ENCODE measurements at regions not wholly inside any gene's neighbourhood (a gene's known extent, or its start where the extent isn't known, plus 50 kb on each side); places are given as distances from the start of the nearest gene placed in this dataset.

DNA sequence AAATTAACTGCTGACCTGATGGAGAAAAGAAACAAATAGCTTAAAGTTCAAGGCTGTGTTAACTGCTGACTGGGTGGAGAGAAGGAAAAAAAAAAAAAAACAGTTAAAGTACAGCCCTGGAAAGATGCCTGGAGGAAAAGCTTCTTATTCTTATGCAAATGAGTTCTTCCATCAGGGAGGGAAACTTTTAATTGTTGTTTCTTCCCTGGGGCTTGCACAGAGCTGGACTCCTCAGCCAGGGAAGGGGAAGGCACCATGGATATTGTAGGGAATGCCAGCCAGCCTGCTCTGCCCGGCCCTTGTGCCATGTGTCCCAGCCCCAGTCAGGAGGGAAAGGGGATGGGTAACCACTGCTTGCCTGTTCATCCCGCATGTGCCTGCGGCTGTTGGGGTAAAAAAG, 833.1 kb upstream of the CRIM1 start:
- no peak for FAIRE-seq
- Histone ChIP-seq H3K9me3 (replicated peaks; ENCODE audit: control insufficient read depth, insufficient read depth, low read length) (no peaks in the 10 kb centered on the region), H3K4me3 (no peak overlapping the region), H3K9ac (ENCODE audit: control insufficient read depth, insufficient read depth, low read length) (no peak overlapping the region), H3K27ac (ENCODE audit: control insufficient read depth, insufficient read depth) (no peak overlapping the region), H3K36me3 (ENCODE audit: control insufficient read depth in 2 of 2, insufficient read depth in 2 of 2, low read length in 1 of 2) (no peaks in the 10 kb centered on the region), H3K4me2 (ENCODE audit: control insufficient read depth, insufficient read depth) (no peak overlapping the region), H3K4me1 (ENCODE audit: control insufficient read depth, insufficient read depth, low read length) (no peaks in the 10 kb centered on the region), H2AFZ (ENCODE audit: control insufficient read depth, low read depth, low read length) (no peak overlapping the region), H3K27me3 (replicated peaks in 1 of 2; ENCODE audit: control insufficient read depth in 2 of 2, insufficient read depth in 2 of 2, low read length in 1 of 2) (no peaks in the 10 kb centered on the region), H3K79me2 (ENCODE audit: control insufficient read depth, insufficient read depth, low read length) (no peaks in the 10 kb centered on the region), H4K20me1 (ENCODE audit: control insufficient read depth, insufficient read depth) (no peaks in the 10 kb centered on the region)
- in situ Hi-C loops (cut with MboI) (no loop called here), intact Hi-C loops (cut with micrococcal nuclease; ENCODE audit: unreplicated experiment) (no loop called here)
- no peak for TF ChIP-seq SIN3A (IDR thresholded peaks at IDR 0.05; ENCODE audit: low read depth, low read length)
- no peak for TF ChIP-seq SUZ12 (IDR thresholded peaks at IDR 0.05; ENCODE audit: unreplicated experiment)
- no peak for TF ChIP-seq HDAC2 (IDR thresholded peaks at IDR 0.05)
- no peak for TF ChIP-seq FOXK2 (IDR thresholded peaks at IDR 0.05)
- no peak for TF ChIP-seq NBN (IDR thresholded peaks at IDR 0.05)
- no peak for TF ChIP-seq MTA3 (IDR thresholded peaks at IDR 0.05; ENCODE audit: borderline replicate concordance, low read length)
- 0% methylated on average over 3 of the region's 3 CpGs for WGBS (ENCODE audit: insufficient coverage, insufficient replicate concordance, low lambda C conversion rate, missing lambda C conversion rate)
- DNase-seq (ENCODE audit: low read depth, low spot score), result no peak
- no peak for ATAC-seq
- POLR2A ChIA-PET, result no interaction called here
- BruUV-seq (replicated peaks), result no TSS peak
- CTCF ChIA-PET, result no interaction called here
- SMC1A ChIA-PET (ENCODE audit: uncharacterized antibody, unreplicated experiment), result no interaction called here
- RAD21 ChIA-PET (ENCODE audit: unreplicated experiment), result interaction anchor here (0.7 kb wide), 1 partner anchor 299 kb away, joined by 3 read pairs; no protein-coding TSS in a partner anchor

GRCh38 chr2:35510636-35511035, 844.9 kb upstream of the CRIM1 start:
- no peaks in the 10 kb centered on the region for H3K27me3 ChIP-seq (replicated peaks in 1 of 2; ENCODE audit: control insufficient read depth in 2 of 2, insufficient read depth in 2 of 2, low read length in 1 of 2)
- ChIA-PET CTCF (no interaction called here), RAD21 (ENCODE audit: unreplicated experiment) (no interaction called here), POLR2A (no interaction called here), SMC1A (ENCODE audit: uncharacterized antibody, unreplicated experiment) (no interaction called here)
- no peak for TF ChIP-seq ATF7 (IDR thresholded peaks at IDR 0.05; ENCODE audit: low read depth)
- TF ChIP-seq MTA2 (IDR thresholded peaks at IDR 0.05; ENCODE audit: low read depth), result no peak
- TF ChIP-seq ZZZ3 (IDR thresholded peaks at IDR 0.05; ENCODE audit: control insufficient read depth, insufficient read length, low read depth), result no peak
- TF ChIP-seq HCFC1 (IDR thresholded peaks at IDR 0.05; ENCODE audit: low read length), result no peak
- no peak for TF ChIP-seq ZNF687 (IDR thresholded peaks at IDR 0.05)
- TF ChIP-seq PAX8 (IDR thresholded peaks at IDR 0.05), result no peak
- H3K4me2 ChIP-seq (ENCODE audit: control insufficient read depth, insufficient read depth), result no peak overlapping the region
- H3K36me3 ChIP-seq (ENCODE audit: control insufficient read depth in 2 of 2, insufficient read depth in 2 of 2, low read length in 1 of 2), result no peaks in the 10 kb centered on the region
- WGBS (ENCODE audit: insufficient coverage, insufficient replicate concordance, low lambda C conversion rate, missing lambda C conversion rate), result 35% methylated on average over 3 of the region's 3 CpGs
- no peak overlapping the region for H3K4me3 ChIP-seq
- no peaks in the 10 kb centered on the region for H3K9me3 ChIP-seq (replicated peaks; ENCODE audit: control insufficient read depth, insufficient read depth, low read length)
- no peak overlapping the region for H3K27ac ChIP-seq (ENCODE audit: control insufficient read depth, insufficient read depth)
- no peak overlapping the region for H3K9ac ChIP-seq (ENCODE audit: control insufficient read depth, insufficient read depth, low read length)
- intact Hi-C loops (cut with micrococcal nuclease; ENCODE audit: unreplicated experiment) (no loop called here), in situ Hi-C loops (cut with MboI) (no loop called here)
- no peaks in the 10 kb centered on the region for H3K4me1 ChIP-seq (ENCODE audit: control insufficient read depth, insufficient read depth, low read length)
- no TSS peak for BruUV-seq (replicated peaks)
- H4K20me1 ChIP-seq (ENCODE audit: control insufficient read depth, insufficient read depth), result no peaks in the 10 kb centered on the region
- ATAC-seq (no peak), DNase-seq (ENCODE audit: low read depth, low spot score) (no peak), FAIRE-seq (no peak)
- H3K79me2 ChIP-seq (ENCODE audit: control insufficient read depth, insufficient read depth, low read length), result no peaks in the 10 kb centered on the region
- no peak overlapping the region for H2AFZ ChIP-seq (ENCODE audit: control insufficient read depth, low read depth, low read length)

Measured in GM12878 (cell line).